ENCODE measurements at regions not wholly inside any gene's neighbourhood (a gene's known extent, or its start where the extent isn't known, plus 50 kb on each side); places are given as distances from the start of the nearest gene placed in this dataset.

- no peaks in the 10 kb centered on the region for H3K36me3 ChIP-seq (ENCODE audit: insufficient read depth, low read length)
- H3K9ac ChIP-seq (ENCODE audit: low read length): no peak overlapping the region
- no peaks in the 10 kb centered on the region for H3K9me3 ChIP-seq (ENCODE audit: low read length)
- no peaks in the 10 kb centered on the region for H3K9me2 ChIP-seq (replicated peaks; ENCODE audit: insufficient read depth, low read length)
- H3K27me3 ChIP-seq (ENCODE audit: low read length): no peaks in the 10 kb centered on the region
- no peak overlapping the region for H3K27ac ChIP-seq (ENCODE audit: low read length)
- no peak overlapping the region for H2AFZ ChIP-seq (ENCODE audit: low read length)
- no peak overlapping the region for H3K4me3 ChIP-seq (ENCODE audit: low read length)
- no peak for DNase-seq
- no peaks in the 10 kb centered on the region for H3K79me2 ChIP-seq (ENCODE audit: low read length)
- no peak overlapping the region for H3K4me2 ChIP-seq (ENCODE audit: low read depth, low read length, poor library complexity, severe bottlenecking)
- no peaks in the 10 kb centered on the region for H3K4me1 ChIP-seq (ENCODE audit: low read length)
- no peaks in the 10 kb centered on the region for H4K20me1 ChIP-seq (ENCODE audit: insufficient read depth, low read depth, low read length)
Observed at GRCh38 chr2:226117510-226118065, 682.0 kb downstream of the IRS1 start.

GRCh38 chr2:226116346-226116745 is 683.3 kb downstream of the IRS1 start:
- Histone ChIP-seq H3K4me1 (ENCODE audit: low read length) (no peaks in the 10 kb centered on the region), H3K9me2 (replicated peaks; ENCODE audit: insufficient read depth, low read length) (no peaks in the 10 kb centered on the region), H2AFZ (ENCODE audit: low read length) (no peak overlapping the region), H3K27me3 (ENCODE audit: low read length) (no peaks in the 10 kb centered on the region), H3K9ac (ENCODE audit: low read length) (no peak overlapping the region), H3K36me3 (ENCODE audit: insufficient read depth, low read length) (no peaks in the 10 kb centered on the region), H3K27ac (ENCODE audit: low read length) (no peak overlapping the region), H3K4me2 (ENCODE audit: low read depth, low read length, poor library complexity, severe bottlenecking) (no peak overlapping the region), H3K9me3 (ENCODE audit: low read length) (no peaks in the 10 kb centered on the region), H3K4me3 (ENCODE audit: low read length) (no peak overlapping the region), H4K20me1 (ENCODE audit: insufficient read depth, low read depth, low read length) (no peaks in the 10 kb centered on the region), H3K79me2 (ENCODE audit: low read length) (no peaks in the 10 kb centered on the region)
- DNase-seq: no peak

GRCh38 chr2:226115832-226116200 is 683.8 kb downstream of the IRS1 start:
- Histone ChIP-seq H3K4me3 (ENCODE audit: low read length) (no peak overlapping the region), H3K27ac (ENCODE audit: low read length) (no peak overlapping the region), H3K9ac (ENCODE audit: low read length) (no peak overlapping the region), H3K36me3 (ENCODE audit: insufficient read depth, low read length) (no peaks in the 10 kb centered on the region), H3K79me2 (ENCODE audit: low read length) (no peaks in the 10 kb centered on the region), H3K9me3 (ENCODE audit: low read length) (no peaks in the 10 kb centered on the region), H3K4me2 (ENCODE audit: low read depth, low read length, poor library complexity, severe bottlenecking) (no peak overlapping the region), H3K9me2 (replicated peaks; ENCODE audit: insufficient read depth, low read length) (no peaks in the 10 kb centered on the region), H2AFZ (ENCODE audit: low read length) (no peak overlapping the region), H3K27me3 (ENCODE audit: low read length) (no peaks in the 10 kb centered on the region), H3K4me1 (ENCODE audit: low read length) (no peaks in the 10 kb centered on the region), H4K20me1 (ENCODE audit: insufficient read depth, low read depth, low read length) (no peaks in the 10 kb centered on the region)
- DNase-seq: no peak

GRCh38 chr2:226115102-226115831 is 684.4 kb downstream of the IRS1 start:
- no peak overlapping the region for H3K4me2 ChIP-seq (ENCODE audit: low read depth, low read length, poor library complexity, severe bottlenecking)
- H3K36me3 ChIP-seq (ENCODE audit: insufficient read depth, low read length): no peaks in the 10 kb centered on the region
- H4K20me1 ChIP-seq (ENCODE audit: insufficient read depth, low read depth, low read length): no peaks in the 10 kb centered on the region
- no peaks in the 10 kb centered on the region for H3K4me1 ChIP-seq (ENCODE audit: low read length)
- H3K9me2 ChIP-seq (replicated peaks; ENCODE audit: insufficient read depth, low read length): no peaks in the 10 kb centered on the region
- no peak overlapping the region for H3K27ac ChIP-seq (ENCODE audit: low read length)
- DNase-seq: no peak
- H3K4me3 ChIP-seq (ENCODE audit: low read length): no peak overlapping the region
- H2AFZ ChIP-seq (ENCODE audit: low read length): no peak overlapping the region
- no peaks in the 10 kb centered on the region for H3K79me2 ChIP-seq (ENCODE audit: low read length)
- H3K27me3 ChIP-seq (ENCODE audit: low read length): no peaks in the 10 kb centered on the region
- no peak overlapping the region for H3K9ac ChIP-seq (ENCODE audit: low read length)
- H3K9me3 ChIP-seq (ENCODE audit: low read length): no peaks in the 10 kb centered on the region

- no peaks in the 10 kb centered on the region for H4K20me1 ChIP-seq (ENCODE audit: insufficient read depth, low read depth, low read length)
- no peak overlapping the region for H3K9ac ChIP-seq (ENCODE audit: low read length)
- no peaks in the 10 kb centered on the region for H3K36me3 ChIP-seq (ENCODE audit: insufficient read depth, low read length)
- H3K4me2 ChIP-seq (ENCODE audit: low read depth, low read length, poor library complexity, severe bottlenecking): no peak overlapping the region
- H2AFZ ChIP-seq (ENCODE audit: low read length): no peak overlapping the region
- H3K9me3 ChIP-seq (ENCODE audit: low read length): no peaks in the 10 kb centered on the region
- H3K27ac ChIP-seq (ENCODE audit: low read length): no peak overlapping the region
- no peaks in the 10 kb centered on the region for H3K9me2 ChIP-seq (replicated peaks; ENCODE audit: insufficient read depth, low read length)
- H3K4me3 ChIP-seq (ENCODE audit: low read length): no peak overlapping the region
- no peaks in the 10 kb centered on the region for H3K4me1 ChIP-seq (ENCODE audit: low read length)
- no peaks in the 10 kb centered on the region for H3K27me3 ChIP-seq (ENCODE audit: low read length)
- no peaks in the 10 kb centered on the region for H3K79me2 ChIP-seq (ENCODE audit: low read length)
- no peak for DNase-seq
Observed at GRCh38 chr2:226114436-226114835, 685.2 kb downstream of the IRS1 start.

- no peak overlapping the region for H3K27ac ChIP-seq (ENCODE audit: low read length)
- H4K20me1 ChIP-seq (ENCODE audit: insufficient read depth, low read depth, low read length): no peaks in the 10 kb centered on the region
- no peaks in the 10 kb centered on the region for H3K36me3 ChIP-seq (ENCODE audit: insufficient read depth, low read length)
- H3K9me3 ChIP-seq (ENCODE audit: low read length): peaks cover 15% of the 10 kb centered on the region; the same call in 1 of the 2 replicates
- H3K9ac ChIP-seq (ENCODE audit: low read length): no peak overlapping the region
- H3K27me3 ChIP-seq (ENCODE audit: low read length): no peaks in the 10 kb centered on the region
- H2AFZ ChIP-seq (ENCODE audit: low read length): no peak overlapping the region
- H3K4me1 ChIP-seq (ENCODE audit: low read length): no peaks in the 10 kb centered on the region
- no peak for DNase-seq
- H3K4me3 ChIP-seq (ENCODE audit: low read length): no peak overlapping the region
- H3K9me2 ChIP-seq (replicated peaks; ENCODE audit: insufficient read depth, low read length): no peaks in the 10 kb centered on the region
- H3K79me2 ChIP-seq (ENCODE audit: low read length): no peaks in the 10 kb centered on the region
- no peak overlapping the region for H3K4me2 ChIP-seq (ENCODE audit: low read depth, low read length, poor library complexity, severe bottlenecking)
Observed at GRCh38 chr2:226098861-226099745, 699.6 kb downstream of the NYAP2 start.

GRCh38 chr2:226095058-226095457 is 695.5 kb downstream of the NYAP2 start:
- Histone ChIP-seq H3K27ac (ENCODE audit: low read length) (no peak overlapping the region), H4K20me1 (ENCODE audit: insufficient read depth, low read depth, low read length) (no peaks in the 10 kb centered on the region), H3K4me2 (ENCODE audit: low read depth, low read length, poor library complexity, severe bottlenecking) (no peak overlapping the region), H3K4me1 (ENCODE audit: low read length) (no peaks in the 10 kb centered on the region), H2AFZ (ENCODE audit: low read length) (no peak overlapping the region), H3K4me3 (ENCODE audit: low read length) (no peak overlapping the region), H3K9me2 (replicated peaks; ENCODE audit: insufficient read depth, low read length) (no peaks in the 10 kb centered on the region), H3K27me3 (ENCODE audit: low read length) (no peaks in the 10 kb centered on the region), H3K36me3 (ENCODE audit: insufficient read depth, low read length) (no peaks in the 10 kb centered on the region), H3K9me3 (ENCODE audit: low read length) (peaks cover 12% of the 10 kb centered on the region; the same call in 1 of the 2 replicates), H3K9ac (ENCODE audit: low read length) (no peak overlapping the region), H3K79me2 (ENCODE audit: low read length) (no peaks in the 10 kb centered on the region)
- no peak for DNase-seq

GRCh38 chr2:226093364-226093763 is 693.9 kb downstream of the NYAP2 start:
- H3K9me2 ChIP-seq (replicated peaks; ENCODE audit: insufficient read depth, low read length): no peaks in the 10 kb centered on the region
- H2AFZ ChIP-seq (ENCODE audit: low read length): no peak overlapping the region

More at GRCh38 chr2:226093364-226093763, 693.9 kb downstream of the NYAP2 start:
- no peaks in the 10 kb centered on the region for H3K36me3 ChIP-seq (ENCODE audit: insufficient read depth, low read length)
- no peaks in the 10 kb centered on the region for H3K4me1 ChIP-seq (ENCODE audit: low read length)
- no peak overlapping the region for H3K27ac ChIP-seq (ENCODE audit: low read length)
- no peaks in the 10 kb centered on the region for H3K27me3 ChIP-seq (ENCODE audit: low read length)
- H3K79me2 ChIP-seq (ENCODE audit: low read length): no peaks in the 10 kb centered on the region
- no peaks in the 10 kb centered on the region for H4K20me1 ChIP-seq (ENCODE audit: insufficient read depth, low read depth, low read length)
- peaks cover 12% of the 10 kb centered on the region; the same call in 1 of the 2 replicates for H3K9me3 ChIP-seq (ENCODE audit: low read length)
- no peak overlapping the region for H3K4me3 ChIP-seq (ENCODE audit: low read length)
- DNase-seq: no peak
- no peak overlapping the region for H3K9ac ChIP-seq (ENCODE audit: low read length)
- H3K4me2 ChIP-seq (ENCODE audit: low read depth, low read length, poor library complexity, severe bottlenecking): no peak overlapping the region
